ENCODE measurements at regions not wholly inside any gene's neighbourhood (a gene's known extent, or its start where the extent isn't known, plus 50 kb on each side); places are given as distances from the start of the nearest gene placed in this dataset.
"Not testable (repeated sequence)": the region's sequence is repeated elsewhere in the genome, so short reads cannot be mapped to it uniquely, and the experiment has no call there.

- no peak for DNase-seq
These were observed 162.6 kb upstream of the DTNBP1 start for GRCh38 chr6:15825332-15825930.

GRCh38 chr6:15824811-15825210 is 162.0 kb upstream of the DTNBP1 start:
- DNase-seq = no peak

GRCh38 chr6:15823838-15824414 is 161.1 kb upstream of the DTNBP1 start:
- DNase-seq = no peak

- no peak for DNase-seq
These were observed 160.0 kb upstream of the DTNBP1 start for GRCh38 chr6:15822835-15823234.

GRCh38 chr6:15819841-15820240 is 157.0 kb upstream of the DTNBP1 start:
- DNase-seq = no peak

GRCh38 chr6:15819226-15819625 is 156.4 kb upstream of the DTNBP1 start:
- no peak for DNase-seq

- DNase-seq = no peak
These were observed 155.7 kb upstream of the DTNBP1 start for GRCh38 chr6:15818491-15818890.

GRCh38 chr6:15818044-15818443 is 155.2 kb upstream of the DTNBP1 start:
- DNase-seq = no peak

GRCh38 chr6:15817100-15817499 is 154.3 kb upstream of the DTNBP1 start:
- DNase-seq = no peak

- DNase-seq = no peak
These were observed 153.8 kb upstream of the DTNBP1 start for GRCh38 chr6:15816661-15817060.

- DNase-seq = not testable (repeated sequence)
These were observed 150.9 kb upstream of the DTNBP1 start for GRCh38 chr6:15813698-15814097.

- DNase-seq = no peak
These were observed 148.3 kb upstream of the DTNBP1 start for GRCh38 chr6:15811107-15811506.

GRCh38 chr6:15810618-15811017 is 147.8 kb upstream of the DTNBP1 start:
- DNase-seq = no peak

GRCh38 chr6:15809367-15809766 is 146.5 kb upstream of the DTNBP1 start:
- no peak for DNase-seq

- DNase-seq = peak; percentile 32
These were observed 141.6 kb upstream of the DTNBP1 start for GRCh38 chr6:15804164-15805154.

- DNase-seq = no peak
These were observed 139.6 kb upstream of the DTNBP1 start for GRCh38 chr6:15802466-15802865.

GRCh38 chr6:15801912-15802311 is 139.1 kb upstream of the DTNBP1 start:
- no peak for DNase-seq

- no peak for DNase-seq
These were observed 138.2 kb upstream of the DTNBP1 start for GRCh38 chr6:15800841-15801617.

GRCh38 chr6:15798533-15799255 is 135.9 kb upstream of the DTNBP1 start:
- DNase-seq = no peak

GRCh38 chr6:15796844-15797243 is 134.0 kb upstream of the DTNBP1 start:
- DNase-seq = no peak

GRCh38 chr6:15796130-15796771 is 133.4 kb upstream of the DTNBP1 start:
- no peak for DNase-seq

GRCh38 chr6:15793826-15794225 is 131.0 kb upstream of the DTNBP1 start:
- no peak for DNase-seq

Data from NCI-H1436 (cell line).